ENCODE measurements at regions not wholly inside any gene's neighbourhood (a gene's known extent, or its start where the extent isn't known, plus 50 kb on each side); places are given as distances from the start of the nearest gene placed in this dataset.

- no peak for TF ChIP-seq CTCF (IDR thresholded peaks at IDR 0.05)
- no peak for TF ChIP-seq EP300 (IDR thresholded peaks at IDR 0.05)
- no peak for TF ChIP-seq POLR2A (IDR thresholded peaks at IDR 0.05)
Observed at GRCh38 chr13:106212386-106213010, 323.0 kb downstream of the EFNB2 start.

All from gastroesophageal sphincter (tissue), 3 donors.